ENCODE measurements at regions not wholly inside any gene's neighbourhood (a gene's known extent, or its start where the extent isn't known, plus 50 kb on each side); places are given as distances from the start of the nearest gene placed in this dataset.
A peak's percentile ranks its signal among the peaks of the same experiment; 100 is the strongest.

- no peak for DNase-seq (ENCODE audit: low read depth)
- H3K4me3 ChIP-seq (ENCODE audit: low read length) = no peak overlapping the region
- no peak for TF ChIP-seq CTCF (conservative IDR thresholded peaks at IDR 0.05; ENCODE audit: low read length)
Observed at GRCh38 chr2:204012072-204012653, 75.6 kb downstream of the ICOS start.

DNA sequence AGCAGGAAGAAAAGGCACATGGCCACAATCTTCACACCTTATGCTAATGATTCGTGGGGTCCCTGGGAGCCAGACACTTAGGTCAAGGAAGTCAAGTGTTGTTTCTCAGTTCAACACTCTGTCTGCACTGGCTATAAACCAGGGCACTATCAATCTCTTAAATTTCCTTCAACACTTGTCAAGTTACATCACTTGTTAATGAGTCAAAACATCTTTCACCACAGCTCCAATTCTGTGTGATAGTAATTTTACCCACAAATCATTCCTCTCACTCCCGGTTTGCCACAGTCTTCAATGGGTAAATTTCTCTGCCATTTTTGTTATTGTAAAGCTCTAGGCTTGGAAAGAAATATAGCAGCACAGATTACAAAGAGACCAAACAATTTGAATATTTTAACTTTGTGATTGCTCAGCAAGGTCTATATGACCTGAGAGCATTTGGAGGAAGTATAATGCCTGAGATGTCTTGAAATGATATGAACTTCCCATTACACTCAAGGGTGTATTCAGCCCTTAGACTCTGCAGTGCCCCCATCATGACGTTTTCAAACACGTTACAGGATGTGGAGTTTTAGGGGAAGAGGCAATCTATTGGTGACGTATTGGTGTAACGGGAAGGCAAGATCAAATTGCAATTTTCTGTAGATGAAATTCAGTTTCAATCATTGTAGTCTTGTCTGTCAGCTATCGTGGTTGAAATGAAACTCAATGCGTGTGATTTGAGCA, 78.7 kb downstream of the ICOS start:
- H3K4me3 ChIP-seq (ENCODE audit: low read length) = no peak overlapping the region
- TF ChIP-seq CTCF (conservative IDR thresholded peaks at IDR 0.05; ENCODE audit: low read length) = no peak
- no peak for DNase-seq (ENCODE audit: low read depth)

DNA sequence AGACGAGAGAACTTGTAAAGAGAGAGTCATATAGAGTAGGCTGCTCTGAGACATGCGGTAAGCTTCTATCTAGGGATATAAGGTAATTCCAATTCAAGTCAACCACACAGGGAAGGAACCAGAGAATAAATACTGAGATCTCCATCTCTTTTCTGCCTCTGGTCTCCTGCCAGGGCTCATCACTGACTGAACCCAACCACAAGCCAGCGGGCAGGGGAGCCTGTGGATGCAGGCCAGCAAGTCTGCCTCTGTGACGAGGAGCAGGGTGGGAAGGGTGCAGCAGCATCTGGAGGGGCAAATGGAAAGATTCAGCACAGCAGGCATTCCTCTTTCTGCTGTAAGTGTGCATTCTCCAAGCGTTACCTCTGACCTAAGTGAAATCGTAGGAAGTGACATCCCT, 82.2 kb downstream of the ICOS start:
- TF ChIP-seq CTCF (conservative IDR thresholded peaks at IDR 0.05; ENCODE audit: low read length) = no peak
- no peak overlapping the region for H3K4me3 ChIP-seq (ENCODE audit: low read length)
- no peak for DNase-seq (ENCODE audit: low read depth)

- TF ChIP-seq CTCF (conservative IDR thresholded peaks at IDR 0.05; ENCODE audit: low read length) = no peak
- no peak overlapping the region for H3K4me3 ChIP-seq (ENCODE audit: low read length)
- DNase-seq (ENCODE audit: low read depth) = peak; percentile 3
Observed at GRCh38 chr2:204019572-204020501, 83.3 kb downstream of the ICOS start.

GRCh38 chr2:204021290-204022081, 84.9 kb downstream of the ICOS start:
- H3K4me3 ChIP-seq (ENCODE audit: low read length) = no peak overlapping the region
- no peak for TF ChIP-seq CTCF (conservative IDR thresholded peaks at IDR 0.05; ENCODE audit: low read length)
- DNase-seq (ENCODE audit: low read depth) = no peak

- no peak for TF ChIP-seq CTCF (conservative IDR thresholded peaks at IDR 0.05; ENCODE audit: low read length)
- DNase-seq (ENCODE audit: low read depth) = no peak
- H3K4me3 ChIP-seq (ENCODE audit: low read length) = no peak overlapping the region
Observed at GRCh38 chr2:204022550-204022949, 86.0 kb downstream of the ICOS start.

Measured in AG10803 (cell line).